Esophagus squamous epithelium (tissue), 4 donors: ENCODE measurements at regions not wholly inside any gene's neighbourhood (a gene's known extent, or its start where the extent isn't known, plus 50 kb on each side); places are given as distances from the start of the nearest gene placed in this dataset.

Experiments
- CTCF ChIP-seq, 6 experiments: fragments of 450-650 bp in 4 of 6; fragments of 200-600 bp in 2 of 6; sonication (generic) in 2 of 6; IDR thresholded peaks; one replicate each; pipeline ENCODE4 v1.5.1; 2016 to 2019; ENCODE audit warnings: antibody characterized with exemption in 6 of 6, mild to moderate bottlenecking in 4 of 6, moderate library complexity in 4 of 6
- POLR2A ChIP-seq, 4 donors: fragments of 450-650 bp; IDR thresholded peaks; one replicate each; pipeline ENCODE4 v1.6.1; 2017; ENCODE audit warnings: antibody characterized with exemption in 4 of 4, mild to moderate bottlenecking in 4 of 4, moderate library complexity in 3 of 4

GRCh38 chr4:161003418-161004057 is 1160.3 kb downstream of the FSTL5 start:
- TF ChIP-seq CTCF (IDR thresholded peaks at IDR 0.05), result no peak
- TF ChIP-seq POLR2A (IDR thresholded peaks at IDR 0.05), result no peak
